ENCODE measurements at regions not wholly inside any gene's neighbourhood (a gene's known extent, or its start where the extent isn't known, plus 50 kb on each side); places are given as distances from the start of the nearest gene placed in this dataset.

- no peaks in the 10 kb centered on the region for H3K9me3 ChIP-seq
- no peaks in the 10 kb centered on the region for H3K4me1 ChIP-seq
- H3K27ac ChIP-seq, result no peak overlapping the region
- H3K4me3 ChIP-seq, result no peak overlapping the region
- intact Hi-C loops (cut with DNase I; ENCODE audit: low total_unique reads), result no loop called here
- no peak for DNase-seq
- H3K36me3 ChIP-seq, result no peaks in the 10 kb centered on the region
- TF ChIP-seq POLR2A (IDR thresholded peaks at IDR 0.05) (no peak), CTCF (IDR thresholded peaks at IDR 0.05) (no peak)
- no peaks in the 10 kb centered on the region for H3K27me3 ChIP-seq
Measured at GRCh38 chr17:63094631-63095030, 128.6 kb downstream of the TANC2 start.

DNA sequence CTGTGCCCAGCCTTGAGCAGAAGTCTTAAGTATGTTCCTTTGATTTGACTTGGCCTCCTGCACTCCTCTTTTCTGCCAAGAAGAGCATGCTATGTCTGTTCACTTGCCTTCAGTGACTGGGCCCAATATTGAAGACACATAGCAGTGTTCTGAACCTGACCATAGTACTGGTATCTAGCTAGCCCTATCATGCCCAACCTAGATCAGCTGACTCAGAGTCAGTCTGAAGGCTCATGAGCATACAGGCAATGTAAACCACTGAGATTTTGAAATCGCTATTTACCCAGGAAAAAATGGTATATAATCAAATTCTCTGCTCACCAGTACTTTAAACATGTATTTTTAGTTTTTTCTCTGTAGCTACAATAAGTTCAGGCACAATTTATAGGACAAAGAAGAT, 129.4 kb downstream of the TANC2 start:
- intact Hi-C loops (cut with DNase I; ENCODE audit: low total_unique reads), result no loop called here
- Histone ChIP-seq H3K4me3 (no peak overlapping the region), H3K36me3 (no peaks in the 10 kb centered on the region), H3K4me1 (no peaks in the 10 kb centered on the region), H3K9me3 (no peaks in the 10 kb centered on the region), H3K27ac (no peak overlapping the region), H3K27me3 (no peaks in the 10 kb centered on the region)
- no peak for DNase-seq
- TF ChIP-seq POLR2A (IDR thresholded peaks at IDR 0.05) (no peak), CTCF (IDR thresholded peaks at IDR 0.05) (no peak)

GRCh38 chr17:63095879-63096278, 129.8 kb downstream of the TANC2 start:
- H3K27me3 ChIP-seq, result no peaks in the 10 kb centered on the region
- no peaks in the 10 kb centered on the region for H3K4me1 ChIP-seq
- no peak overlapping the region for H3K4me3 ChIP-seq
- H3K27ac ChIP-seq, result no peak overlapping the region
- DNase-seq, result no peak
- TF ChIP-seq CTCF (IDR thresholded peaks at IDR 0.05), result no peak
- intact Hi-C loops (cut with DNase I; ENCODE audit: low total_unique reads), result no loop called here
- no peaks in the 10 kb centered on the region for H3K9me3 ChIP-seq
- no peaks in the 10 kb centered on the region for H3K36me3 ChIP-seq

GRCh38 chr17:63096426-63096825, 130.4 kb downstream of the TANC2 start:
- Histone ChIP-seq H3K27ac (no peak overlapping the region), H3K27me3 (no peaks in the 10 kb centered on the region), H3K9me3 (no peaks in the 10 kb centered on the region), H3K4me3 (no peak overlapping the region), H3K36me3 (no peaks in the 10 kb centered on the region), H3K4me1 (no peaks in the 10 kb centered on the region)
- no peak for DNase-seq
- intact Hi-C loops (cut with DNase I; ENCODE audit: low total_unique reads), result no loop called here
- TF ChIP-seq POLR2A (IDR thresholded peaks at IDR 0.05) (no peak), CTCF (IDR thresholded peaks at IDR 0.05) (no peak)

DNA sequence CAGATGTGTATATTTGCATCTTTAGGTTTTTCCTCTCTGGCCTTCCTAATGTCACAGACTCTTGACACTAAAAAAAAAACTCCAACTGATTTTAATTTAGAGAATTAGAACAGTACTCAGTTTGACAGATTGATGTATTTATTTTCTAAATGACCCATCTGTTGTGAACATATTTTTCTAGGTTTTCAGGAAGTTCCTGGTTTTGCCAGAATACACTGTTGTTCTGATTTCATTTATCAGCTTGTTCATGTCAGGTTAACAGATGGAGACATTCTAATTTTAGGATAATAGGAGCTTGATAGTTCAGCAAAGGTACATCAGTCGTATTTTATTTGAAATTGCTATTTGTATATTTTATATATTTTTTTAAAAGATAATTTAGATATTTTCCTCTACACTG, 133.4 kb downstream of the TANC2 start:
- no peaks in the 10 kb centered on the region for H3K27me3 ChIP-seq
- H3K27ac ChIP-seq, result no peak overlapping the region
- no peaks in the 10 kb centered on the region for H3K4me1 ChIP-seq
- no peaks in the 10 kb centered on the region for H3K9me3 ChIP-seq
- no peaks in the 10 kb centered on the region for H3K36me3 ChIP-seq
- H3K4me3 ChIP-seq, result no peak overlapping the region
- intact Hi-C loops (cut with DNase I; ENCODE audit: low total_unique reads), result no loop called here
- TF ChIP-seq CTCF (IDR thresholded peaks at IDR 0.05) (no peak), POLR2A (IDR thresholded peaks at IDR 0.05) (no peak)
- no peak for DNase-seq

All from uterus (tissue), 3 donors.